Pancreas (tissue), 10 donors: ENCODE measurements at regions not wholly inside any gene's neighbourhood (a gene's known extent, or its start where the extent isn't known, plus 50 kb on each side); places are given as distances from the start of the nearest gene placed in this dataset.

Experiments used
- ATAC-seq, 4 donors: fragments of 200-7000 bp; cut with Tn5 transposase; one replicate each; pipeline versions ENCODE4 v1.8.0 to v1.9.1; 2020; ENCODE audit warnings: mild to moderate bottlenecking in 4 of 4, moderate library complexity in 4 of 4
- DNase-seq, 6 donors: peaks; one replicate each; pipeline ENCODE4 v3.0.0-alpha.2; 2020
- FAIRE-seq: peaks from 2 replicates; lab custom pipeline; 2012; peaks lifted over from hg19 to GRCh38; lab: Jason Lieb, UNC
- H3K27ac ChIP-seq, 4 donors: fragments of 200-600 bp; sonication (generic); 1 replicate in 3 of 4; 2 replicates in 1 of 4; pipeline versions ENCODE4 v1.5.0 to v1.8.0; 2020
- H3K27me3 ChIP-seq, 4 donors: fragments of 200-600 bp; one replicate each; pipeline ENCODE4 v1.8.0; 2021
- H3K36me3 ChIP-seq, 3 donors: fragments of 200-600 bp; sonication (generic) in 1 of 3; one replicate each; pipeline versions ENCODE4 v1.5.0 to v1.8.0; 2020 to 2021
- H3K4me1 ChIP-seq, 3 donors: fragments of 200-600 bp; one replicate each; pipeline ENCODE4 v1.8.0; 2021
- H3K4me3 ChIP-seq, 4 donors: fragments of 200-600 bp; sonication (generic) in 2 of 4; one replicate each; pipeline versions ENCODE4 v1.5.0 to v1.8.0; 2020 to 2021
- H3K9me3 ChIP-seq, 4 donors: fragments of 200-600 bp; one replicate each; pipeline ENCODE4 v1.8.0; 2021
- WGBS, 2 donors: extraction: QIAGEN DNeasy Blood & Tissue Kit; methylation state at CpG; one replicate each; pipeline ENCODE4 v1.1.7; 2013; 5-methylcytosine and 5-hydroxymethylcytosine counted together
- intact Hi-C, 3 donors: fragments of 100-400 bp; cut with DNase I; formaldehyde crosslinking; loops; one replicate each; pipeline versions ENCODE4 v1.11.1 to v1.14.2; 2022
- TF ChIP-seq, protein P1 (sequence below), 4 donors: fragments of 200-600 bp; sonication (generic) in 3 of 4; IDR thresholded peaks; one replicate each; pipeline versions ENCODE4 v1.5.0 to v1.8.0; 2021; ENCODE audit warnings: antibody characterized with exemption in 4 of 4
- donor health status: healthy with polysubstance abuse.
- donor health status: DM: no; HTN: no; CAD: no; lungs with moderate emphysema.
- donor health status: DM: no; HTN: no; CAD: no.
- donor health status: control.
- donor health status: control.
- donor health status: Bipolar disorder and iron deficiency.
- donor health status: DM: yes; HTN: yes; CAD: no.
- donor health status: DM: no; HTN: no; CAD: no.
- donor health status: DM: no; HTN: no; CAD: no.
- donor health status: DM: yes; HTN: yes; CAD: no.

- intact Hi-C loops, result no loop called here
- H3K36me3 ChIP-seq, result no peaks in the 10 kb centered on the region
- TF ChIP-seq, protein P1, sequence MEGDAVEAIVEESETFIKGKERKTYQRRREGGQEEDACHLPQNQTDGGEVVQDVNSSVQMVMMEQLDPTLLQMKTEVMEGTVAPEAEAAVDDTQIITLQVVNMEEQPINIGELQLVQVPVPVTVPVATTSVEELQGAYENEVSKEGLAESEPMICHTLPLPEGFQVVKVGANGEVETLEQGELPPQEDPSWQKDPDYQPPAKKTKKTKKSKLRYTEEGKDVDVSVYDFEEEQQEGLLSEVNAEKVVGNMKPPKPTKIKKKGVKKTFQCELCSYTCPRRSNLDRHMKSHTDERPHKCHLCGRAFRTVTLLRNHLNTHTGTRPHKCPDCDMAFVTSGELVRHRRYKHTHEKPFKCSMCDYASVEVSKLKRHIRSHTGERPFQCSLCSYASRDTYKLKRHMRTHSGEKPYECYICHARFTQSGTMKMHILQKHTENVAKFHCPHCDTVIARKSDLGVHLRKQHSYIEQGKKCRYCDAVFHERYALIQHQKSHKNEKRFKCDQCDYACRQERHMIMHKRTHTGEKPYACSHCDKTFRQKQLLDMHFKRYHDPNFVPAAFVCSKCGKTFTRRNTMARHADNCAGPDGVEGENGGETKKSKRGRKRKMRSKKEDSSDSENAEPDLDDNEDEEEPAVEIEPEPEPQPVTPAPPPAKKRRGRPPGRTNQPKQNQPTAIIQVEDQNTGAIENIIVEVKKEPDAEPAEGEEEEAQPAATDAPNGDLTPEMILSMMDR (IDR thresholded peaks at IDR 0.05), result no peak
- DNase-seq (peak in 1 of 6 donors; percentile 37), FAIRE-seq (no peak), ATAC-seq (no peak)
- WGBS, 2 donors, result 80 to 86% methylated on average over 44 of the region's 44 CpGs
- no peak overlapping the region for H3K27ac ChIP-seq
- no peaks in the 10 kb centered on the region for H3K4me1 ChIP-seq
- H3K9me3 ChIP-seq, result no peaks in the 10 kb centered on the region
- H3K27me3 ChIP-seq, result peaks cover 0 to 5% (median 0%) of the 10 kb centered on the region in 4 donors
- no peak overlapping the region for H3K4me3 ChIP-seq
Measured at GRCh38 chr18:78363556-78364387, 615.8 kb upstream of the SALL3 start.

- TF ChIP-seq, protein P1 (IDR thresholded peaks at IDR 0.05), result no peak
- Histone ChIP-seq H3K9me3 (no peaks in the 10 kb centered on the region), H3K4me3 (no peak overlapping the region), H3K27me3 (peaks cover 0 to 5% (median 0%) of the 10 kb centered on the region in 4 donors), H3K36me3 (no peaks in the 10 kb centered on the region), H3K4me1 (no peaks in the 10 kb centered on the region), H3K27ac (no peak overlapping the region)
- DNase-seq (no peak), FAIRE-seq (no peak), ATAC-seq (no peak)
- intact Hi-C loops, result no loop called here
- WGBS, 2 donors, result 46 to 54% methylated on average over 13 of the region's 13 CpGs
Measured at GRCh38 chr18:78364388-78364960, 615.1 kb upstream of the SALL3 start.

GRCh38 chr18:78367996-78368395, 611.6 kb upstream of the SALL3 start:
- 48 to 69% methylated on average over 6 to 7 of the region's 7 CpGs for WGBS, 2 donors

GRCh38 chr18:78368726-78369125, 610.9 kb upstream of the SALL3 start:
- Histone ChIP-seq H3K36me3 (no peaks in the 10 kb centered on the region), H3K9me3 (no peaks in the 10 kb centered on the region), H3K27me3 (peaks cover 0 to 5% (median 0%) of the 10 kb centered on the region in 4 donors), H3K27ac (no peak overlapping the region), H3K4me1 (no peaks in the 10 kb centered on the region), H3K4me3 (no peak overlapping the region)
- ATAC-seq (no peak), FAIRE-seq (no peak), DNase-seq (no peak)
- WGBS, 2 donors, result 77 to 89% methylated on average over 10 of the region's 10 CpGs
- TF ChIP-seq, protein P1 (IDR thresholded peaks at IDR 0.05), result no peak
- intact Hi-C loops, result no loop called here

More at GRCh38 chr18:78367996-78368395, 611.6 kb upstream of the SALL3 start:
- intact Hi-C loops, result no loop called here
- Histone ChIP-seq H3K27me3 (peaks cover 0 to 5% (median 0%) of the 10 kb centered on the region in 4 donors), H3K4me1 (no peaks in the 10 kb centered on the region), H3K9me3 (no peaks in the 10 kb centered on the region), H3K36me3 (no peaks in the 10 kb centered on the region), H3K4me3 (no peak overlapping the region), H3K27ac (no peak overlapping the region)
- FAIRE-seq, result no peak
- TF ChIP-seq, protein P1 (IDR thresholded peaks at IDR 0.05), result no peak
- no peak for DNase-seq
- ATAC-seq, result no peak

- DNase-seq, result no peak
- no peaks in the 10 kb centered on the region for H3K4me1 ChIP-seq
Measured at GRCh38 chr18:78376046-78376445, 603.6 kb upstream of the SALL3 start.

More at GRCh38 chr18:78376046-78376445, 603.6 kb upstream of the SALL3 start:
- Histone ChIP-seq H3K27me3 (no peaks in the 10 kb centered on the region), H3K36me3 (no peaks in the 10 kb centered on the region), H3K9me3 (no peaks in the 10 kb centered on the region), H3K27ac (no peak overlapping the region), H3K4me3 (no peak overlapping the region)
- FAIRE-seq, result no peak
- WGBS, 2 donors, result 50 to 73% methylated on average over 8 of the region's 8 CpGs
- ATAC-seq, result no peak
- intact Hi-C loops, result no loop called here
- TF ChIP-seq, protein P1 (IDR thresholded peaks at IDR 0.05), result no peak
